SU-DHL-6 (cell line): ENCODE measurements at regions not wholly inside any gene's neighbourhood (a gene's known extent, or its start where the extent isn't known, plus 50 kb on each side); places are given as distances from the start of the nearest gene placed in this dataset.

Experiments used
- CTCF ChIP-seq: fragments of 200-600 bp; sonication (generic); IDR thresholded peaks from one replicate; pipeline ENCODE4 v1.5.1; 2017; ENCODE audit warnings: antibody characterized with exemption, mild to moderate bottlenecking, low read length, moderate library complexity; ENCODE audit not compliant: insufficient read depth, poor library complexity, severe bottlenecking
- EZH2phosphoT487 ChIP-seq: fragments of 200-600 bp; sonication (generic), shearing (Covaris generic); conservative IDR thresholded peaks from 2 replicates; pipeline ENCODE4 v1.6.1; 2018; ENCODE audit warnings: mild to moderate bottlenecking, antibody characterized with exemption, low read length, moderate library complexity, mixed read lengths

GRCh38 chr14:98217530-98217929 lies 1054.5 kb downstream of the BCL11B start:
- TF ChIP-seq CTCF, result no peak
- TF ChIP-seq EZH2phosphoT487, result no peak
